ENCODE measurements at regions not wholly inside any gene's neighbourhood (a gene's known extent, or its start where the extent isn't known, plus 50 kb on each side); places are given as distances from the start of the nearest gene placed in this dataset.

- TF ChIP-seq ZNF512B (CRISPR knock-in tag; IDR thresholded peaks at IDR 0.05; ENCODE audit: borderline replicate concordance), result no peak
- no peak for TF ChIP-seq ZNF253 (CRISPR knock-in tag; IDR thresholded peaks at IDR 0.05; ENCODE audit: borderline replicate concordance)
- TF ChIP-seq TFDP2 (CRISPR knock-in tag; IDR thresholded peaks at IDR 0.05), result no peak
- TF ChIP-seq YY1 (IDR thresholded peaks at IDR 0.05; ENCODE audit: insufficient read depth, insufficient replicate concordance, low read depth, low read length), result no peak
- TF ChIP-seq LBX2 (CRISPR knock-in tag; IDR thresholded peaks at IDR 0.05; ENCODE audit: borderline replicate concordance), result no peak
- no peak for TF ChIP-seq STAG1 (CRISPR knock-in tag; IDR thresholded peaks at IDR 0.05)
- TF ChIP-seq TOE1 (CRISPR knock-in tag; IDR thresholded peaks at IDR 0.05), result no peak
- no peak for TF ChIP-seq IKZF5 (CRISPR knock-in tag; IDR thresholded peaks at IDR 0.05)
Measured at GRCh38 chr22:47676685-47677084, 914.2 kb downstream of the TBC1D22A start (continued).

Measured in HepG2 (cell line).